Stimulated activated CD4-positive, alpha-beta T cell treated with anti-CD3 and anti-CD28 coated beads, Interleukin-1b, Interleukin-23, amount 100 ng/mL, for 1 hour (primary cell): ENCODE measurements at regions not wholly inside any gene's neighbourhood (a gene's known extent, or its start where the extent isn't known, plus 50 kb on each side); places are given as distances from the start of the nearest gene placed in this dataset.

Experiments
- DNase-seq, 2 donors: peaks; one replicate each; pipeline ENCODE4 v3.0.0-alpha.2; 2020; ENCODE audit warnings: low read depth in 2 of 2

DNA sequence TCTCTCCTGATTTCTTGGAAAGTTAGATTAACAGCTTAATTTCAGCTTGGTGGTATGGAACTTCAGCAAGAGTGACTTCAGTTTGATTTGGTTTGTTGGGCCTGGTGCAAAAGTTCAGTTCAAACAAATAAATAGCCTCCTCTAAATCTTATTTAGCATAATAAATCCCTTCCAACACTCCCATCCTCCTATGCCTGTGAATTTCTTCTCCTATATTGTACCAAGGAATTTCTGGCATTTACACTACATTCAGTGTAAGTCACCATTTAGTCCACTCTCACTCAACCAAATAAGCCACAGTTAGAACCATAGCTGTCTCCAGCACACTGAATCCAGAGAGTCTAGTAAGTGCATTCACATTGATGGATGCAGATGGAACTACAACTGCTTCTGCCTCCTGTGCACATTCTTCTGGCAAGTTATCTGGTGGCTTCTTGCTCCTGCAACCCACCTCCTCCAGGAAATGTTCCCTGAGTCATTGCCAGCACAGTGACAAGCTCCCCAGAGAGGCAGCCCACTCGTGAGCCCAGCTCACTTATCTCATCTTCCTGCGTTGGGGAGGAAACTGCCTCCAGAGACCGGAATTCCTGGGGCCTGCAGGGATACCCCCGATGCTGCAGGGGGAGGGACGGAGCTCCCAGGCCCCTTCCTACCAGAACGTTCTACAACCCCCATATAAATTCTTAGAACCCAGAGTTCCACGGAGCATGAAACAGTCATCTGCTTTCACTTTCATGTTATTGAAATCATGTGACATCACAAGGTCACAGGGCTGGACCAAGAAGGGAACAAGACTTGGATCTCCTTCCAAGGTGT lies 318.3 kb downstream of the PHKB start:
- DNase-seq: no peak

DNA sequence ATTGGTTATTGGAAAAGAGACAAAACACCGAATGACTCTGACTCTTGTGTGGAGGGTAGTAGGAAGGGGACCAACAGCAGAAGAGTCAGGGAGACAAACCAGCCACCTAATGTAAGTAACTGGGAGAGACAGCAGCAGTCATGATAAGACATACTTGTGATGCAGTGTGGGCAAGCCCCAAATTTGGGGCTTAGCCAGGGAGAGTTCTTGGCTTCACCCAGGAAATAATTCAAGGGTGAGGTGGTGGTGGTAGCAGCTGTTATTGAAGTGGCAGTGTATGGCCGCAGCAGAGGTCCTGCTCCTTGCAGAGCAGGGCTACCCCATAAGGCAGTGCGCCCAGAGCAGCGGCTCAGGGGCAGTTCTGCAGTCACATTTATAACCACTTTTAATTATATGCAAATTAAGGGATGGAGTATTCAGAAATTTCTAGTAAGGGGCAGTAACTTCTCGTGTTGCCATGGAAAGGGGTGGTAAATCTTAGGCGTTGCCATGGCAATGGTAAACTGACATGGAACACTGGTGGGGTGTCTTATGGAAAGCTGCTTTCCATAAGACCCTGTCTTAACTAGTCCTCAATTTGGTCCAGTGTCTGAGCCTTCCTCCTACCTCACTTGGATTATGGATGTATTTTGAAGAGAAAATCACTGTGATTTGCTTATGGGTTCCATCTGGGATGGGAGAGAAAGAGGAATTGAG lies 317.1 kb downstream of the PHKB start:
- DNase-seq: no peak

DNA sequence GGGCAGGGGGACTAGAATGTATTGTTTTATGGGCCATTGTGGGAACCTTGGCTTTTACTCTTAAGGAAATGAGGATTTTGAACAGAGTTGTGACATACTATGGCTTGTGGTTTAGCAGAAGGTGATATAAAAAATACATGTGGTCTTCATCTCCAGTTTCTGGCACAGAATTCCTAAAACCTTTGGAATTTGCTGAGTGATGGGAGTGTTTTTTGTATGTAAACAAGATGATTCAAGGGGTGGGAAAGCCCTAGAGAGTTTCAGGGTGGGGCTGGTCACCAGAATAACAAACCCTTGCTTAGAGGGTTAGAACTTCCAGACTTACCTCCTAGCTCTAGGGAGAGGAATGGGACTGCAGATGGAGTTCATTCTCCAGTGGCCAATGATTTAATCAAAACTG lies 316.1 kb downstream of the PHKB start:
- no peak for DNase-seq

GRCh38 chr16:47774661-47775060 lies 313.5 kb downstream of the PHKB start:
- no peak for DNase-seq

- no peak for DNase-seq
Measured at GRCh38 chr16:47753659-47754058, 292.5 kb downstream of the PHKB start.
